ENCODE measurements at regions not wholly inside any gene's neighbourhood (a gene's known extent, or its start where the extent isn't known, plus 50 kb on each side); places are given as distances from the start of the nearest gene placed in this dataset.

DNA sequence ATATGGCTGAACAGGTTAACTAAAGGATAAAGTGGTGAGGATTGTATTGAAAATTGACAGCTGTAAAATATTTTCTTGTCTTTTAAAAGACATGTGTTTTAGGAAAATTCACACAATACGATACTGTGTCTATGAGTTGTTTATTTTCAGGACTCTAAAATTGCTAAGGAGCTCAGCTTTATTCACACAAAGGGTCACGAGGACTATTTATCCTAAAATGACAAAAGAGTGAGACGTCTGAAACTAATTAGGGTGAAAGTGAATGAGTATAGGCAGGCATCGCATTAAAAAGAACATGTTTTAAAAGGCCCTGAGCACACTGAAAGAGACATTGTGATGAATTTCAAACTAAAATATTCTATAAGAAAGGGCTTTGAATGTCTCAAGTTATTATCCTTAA lies 304.7 kb downstream of the SH2D1A start:
- Mint-ChIP-seq H3K27ac (no peak overlapping the region), H3K4me1 (no peaks in the 10 kb centered on the region), H3K9me3 (no peaks in the 10 kb centered on the region), H3K4me3 (no peak overlapping the region), H3K36me3 (no peaks in the 10 kb centered on the region), H3K27me3 (peaks cover 0 to 3% of the 10 kb centered on the region in 2 donors)
- ChIA-PET POLR2A (no interaction called here), CTCF (interaction anchor here in 1 of 2 donors (0.6 kb wide), 1 partner anchor 9 kb away, joined by 3 read pairs; no protein-coding TSS in a partner anchor)
- Histone ChIP-seq H3K27me3 (replicated peaks in 1 of 2; ENCODE audit: control insufficient read depth in 2 of 2, extremely low read depth in 1 of 2, insufficient read depth in 2 of 2, low read length in 1 of 2) (no peaks in the 10 kb centered on the region), H3K36me3 (ENCODE audit: control insufficient read depth in 2 of 2, extremely low read depth in 1 of 2, insufficient read depth in 1 of 2, low read length in 1 of 2) (no peaks in the 10 kb centered on the region), H3K4me3 (ENCODE audit: control insufficient read depth in 1 of 2, extremely low read depth in 1 of 2, low read length in 1 of 2) (no peak overlapping the region), H3K27ac (ENCODE audit: low read length) (no peak overlapping the region), H3K4me1 (ENCODE audit: control insufficient read depth in 1 of 2, extremely low read depth in 1 of 2, insufficient read depth in 2 of 2, low read length in 2 of 2) (no peaks in the 10 kb centered on the region), H3K9me3 (no peaks in the 10 kb centered on the region)
- ATAC-seq (replicated peaks in 1 of 4) (no peak), DNase-seq (no peak)
- WGBS (ENCODE audit: insufficient coverage), result no CpG with 5 or more reads among the region's 4 CpGs

DNA sequence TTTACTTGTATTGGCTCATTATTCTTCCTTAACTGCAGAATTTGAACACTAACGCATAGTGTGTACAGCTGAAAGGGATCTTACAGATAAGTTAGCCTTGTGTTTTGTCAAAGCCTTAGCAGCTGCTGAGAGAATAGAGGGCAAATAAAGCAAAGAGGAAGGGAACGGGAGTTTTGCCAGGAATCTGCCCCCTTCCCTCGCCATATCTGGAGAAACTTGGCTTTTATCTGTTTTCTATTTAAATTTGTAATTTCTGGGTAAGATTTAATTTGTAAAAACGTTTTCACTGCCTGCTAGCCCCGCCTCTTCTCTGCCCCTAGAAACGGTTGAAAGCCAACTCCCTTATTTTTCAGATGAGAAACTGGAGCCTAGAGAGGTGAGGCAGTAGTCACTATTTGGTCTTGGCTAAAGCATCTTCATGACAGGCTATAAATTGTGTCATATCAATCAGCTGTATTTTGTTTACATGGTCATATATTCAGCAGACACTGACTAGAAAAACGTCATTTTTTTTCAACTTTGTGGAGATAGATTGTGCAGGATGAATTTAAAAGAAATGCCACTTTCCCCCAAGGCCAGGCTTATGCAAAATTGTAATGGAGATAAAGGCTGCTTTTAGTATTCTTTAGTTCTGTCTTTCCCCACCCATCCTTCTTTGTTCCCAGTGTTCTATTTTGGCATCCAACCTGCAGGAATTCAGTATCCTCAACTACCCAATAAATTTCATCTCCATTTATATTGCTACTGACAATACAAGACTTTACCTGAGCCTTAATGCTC lies 319.4 kb downstream of the SH2D1A start:
- no peaks in the 10 kb centered on the region for H3K36me3 ChIP-seq (ENCODE audit: control insufficient read depth in 2 of 2, extremely low read depth in 1 of 2, insufficient read depth in 1 of 2, low read length in 1 of 2)
- CTCF ChIA-PET, result no interaction called here
- H3K4me1 Mint-ChIP-seq, result peaks cover 6 to 8% (median 8%) of the 10 kb centered on the region in 3 donors
- no peaks in the 10 kb centered on the region for H3K27me3 ChIP-seq (replicated peaks in 1 of 2; ENCODE audit: control insufficient read depth in 2 of 2, extremely low read depth in 1 of 2, insufficient read depth in 2 of 2, low read length in 1 of 2)
- POLR2A ChIA-PET, result no interaction called here
- no peak overlapping the region for H3K27ac Mint-ChIP-seq
- no peak overlapping the region for H3K4me3 Mint-ChIP-seq
- H3K36me3 Mint-ChIP-seq, result no peaks in the 10 kb centered on the region
- DNase-seq, result no peak
- H3K27me3 Mint-ChIP-seq, result no peaks in the 10 kb centered on the region
- ATAC-seq (replicated peaks in 1 of 4), result no peak
- no peak overlapping the region for H3K27ac ChIP-seq (ENCODE audit: low read length)
- WGBS (ENCODE audit: insufficient coverage), result no CpG with 5 or more reads among the region's 7 CpGs
- H3K9me3 Mint-ChIP-seq, result no peaks in the 10 kb centered on the region
- no peak overlapping the region for H3K4me3 ChIP-seq (ENCODE audit: control insufficient read depth in 1 of 2, extremely low read depth in 1 of 2, low read length in 1 of 2)
- H3K4me1 ChIP-seq (ENCODE audit: control insufficient read depth in 1 of 2, extremely low read depth in 1 of 2, insufficient read depth in 2 of 2, low read length in 2 of 2), result peaks cover 0 to 4% of the 10 kb centered on the region in 2 experiments
- no peaks in the 10 kb centered on the region for H3K9me3 ChIP-seq

DNA sequence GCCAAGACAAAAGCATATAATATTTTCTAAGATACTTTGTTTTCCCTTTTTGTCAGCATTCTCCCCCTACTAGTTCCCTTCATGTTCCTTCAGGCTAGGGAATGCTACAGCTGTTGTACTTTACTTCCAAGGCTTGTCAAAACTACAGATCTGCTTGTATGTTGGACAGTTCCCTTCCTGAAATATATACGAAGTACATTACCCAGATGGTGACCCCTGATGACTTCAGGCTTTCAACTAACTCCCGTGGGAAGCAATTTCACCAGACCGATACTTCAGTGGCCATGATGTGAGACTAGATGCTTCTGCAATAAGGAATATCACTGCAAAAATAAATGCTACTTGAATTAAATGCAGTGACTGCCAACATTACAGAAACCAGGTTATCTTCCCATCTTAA lies 332.8 kb downstream of the SH2D1A start:
- H3K27ac Mint-ChIP-seq, result no peak overlapping the region
- H3K36me3 Mint-ChIP-seq, result peaks cover 3% of the 10 kb centered on the region
- Histone ChIP-seq H3K36me3 (ENCODE audit: control insufficient read depth in 2 of 2, extremely low read depth in 1 of 2, insufficient read depth in 1 of 2, low read length in 1 of 2) (no peaks in the 10 kb centered on the region), H3K27me3 (replicated peaks in 1 of 2; ENCODE audit: control insufficient read depth in 2 of 2, extremely low read depth in 1 of 2, insufficient read depth in 2 of 2, low read length in 1 of 2) (no peaks in the 10 kb centered on the region), H3K27ac (ENCODE audit: low read length) (no peak overlapping the region), H3K4me3 (ENCODE audit: control insufficient read depth in 1 of 2, extremely low read depth in 1 of 2, low read length in 1 of 2) (no peak overlapping the region), H3K9me3 (no peaks in the 10 kb centered on the region), H3K4me1 (ENCODE audit: control insufficient read depth in 1 of 2, extremely low read depth in 1 of 2, insufficient read depth in 2 of 2, low read length in 2 of 2) (no peaks in the 10 kb centered on the region)
- DNase-seq (no peak), ATAC-seq (replicated peaks in 1 of 4) (no peak)
- H3K27me3 Mint-ChIP-seq, result peaks cover 0 to 8% of the 10 kb centered on the region in 2 donors
- POLR2A ChIA-PET, result no interaction called here
- 67% methylated on average over 1 of the region's 3 CpGs for WGBS (ENCODE audit: insufficient coverage)
- no peaks in the 10 kb centered on the region for H3K9me3 Mint-ChIP-seq
- no peak overlapping the region for H3K4me3 Mint-ChIP-seq
- H3K4me1 Mint-ChIP-seq, result no peaks in the 10 kb centered on the region
- CTCF ChIA-PET, result no interaction called here

DNA sequence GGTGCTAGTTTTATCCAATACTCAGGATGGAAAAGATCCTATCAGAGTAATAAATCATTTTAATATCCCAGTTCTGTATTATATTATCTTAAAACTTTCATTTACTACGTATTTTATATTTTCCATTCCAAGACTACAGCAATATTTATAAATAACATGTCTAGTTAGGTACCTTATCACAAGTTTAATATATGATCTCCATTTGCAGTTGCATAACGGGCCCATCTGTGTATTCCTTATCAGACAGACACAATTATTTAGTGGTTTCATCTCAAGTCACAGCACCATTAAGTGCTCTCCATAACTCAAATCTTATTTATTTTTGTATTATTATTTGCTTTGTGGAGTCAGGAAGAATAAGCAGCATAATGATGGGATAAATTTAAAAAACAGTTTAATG lies 333.9 kb downstream of the SH2D1A start:
- POLR2A ChIA-PET, result interaction anchor here in 1 of 2 donors (0.6 kb wide), 1 partner anchor 91 kb away, joined by 3 read pairs; no protein-coding TSS in a partner anchor
- peaks cover 0 to 2% (median 2%) of the 10 kb centered on the region in 3 donors for H3K9me3 Mint-ChIP-seq
- Histone ChIP-seq H3K36me3 (ENCODE audit: control insufficient read depth in 2 of 2, extremely low read depth in 1 of 2, insufficient read depth in 1 of 2, low read length in 1 of 2) (no peaks in the 10 kb centered on the region), H3K4me3 (ENCODE audit: control insufficient read depth in 1 of 2, extremely low read depth in 1 of 2, low read length in 1 of 2) (no peak overlapping the region), H3K27me3 (replicated peaks in 1 of 2; ENCODE audit: control insufficient read depth in 2 of 2, extremely low read depth in 1 of 2, insufficient read depth in 2 of 2, low read length in 1 of 2) (no peaks in the 10 kb centered on the region), H3K4me1 (ENCODE audit: control insufficient read depth in 1 of 2, extremely low read depth in 1 of 2, insufficient read depth in 2 of 2, low read length in 2 of 2) (no peaks in the 10 kb centered on the region), H3K9me3 (no peaks in the 10 kb centered on the region), H3K27ac (ENCODE audit: low read length) (no peak overlapping the region)
- no peak overlapping the region for H3K27ac Mint-ChIP-seq
- no CpG with 5 or more reads among the region's 2 CpGs for WGBS (ENCODE audit: insufficient coverage)
- no peaks in the 10 kb centered on the region for H3K4me1 Mint-ChIP-seq
- H3K36me3 Mint-ChIP-seq, result peaks cover 3% of the 10 kb centered on the region
- peaks cover 0 to 8% of the 10 kb centered on the region in 2 donors for H3K27me3 Mint-ChIP-seq
- H3K4me3 Mint-ChIP-seq, result no peak overlapping the region
- DNase-seq, result no peak
- CTCF ChIA-PET, result no interaction called here
- no peak for ATAC-seq (replicated peaks in 1 of 4)

DNA sequence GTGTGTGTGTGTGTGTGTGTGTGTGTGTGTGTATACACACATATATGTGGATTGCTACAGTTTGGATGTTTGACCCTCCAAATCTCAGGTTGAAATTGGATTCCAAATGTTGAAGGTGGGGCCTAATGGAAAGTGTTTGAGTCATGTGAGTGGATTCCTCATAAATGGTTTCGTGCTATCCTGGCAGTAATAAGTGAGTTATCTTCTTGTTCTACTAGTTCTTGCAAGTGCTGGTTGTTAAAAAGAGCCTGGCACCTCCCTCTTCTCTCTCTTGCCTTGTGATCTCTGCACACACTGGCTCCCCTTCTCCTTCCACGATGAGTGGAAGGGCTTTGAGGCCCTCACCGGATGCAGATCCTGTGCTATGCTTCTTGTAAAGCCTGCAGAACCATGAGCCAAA lies 344.1 kb downstream of the SH2D1A start:
- no peak overlapping the region for H3K27ac ChIP-seq (ENCODE audit: low read length)
- H3K4me3 ChIP-seq (ENCODE audit: control insufficient read depth in 1 of 2, extremely low read depth in 1 of 2, low read length in 1 of 2), result no peak overlapping the region
- ChIA-PET POLR2A (no interaction called here), CTCF (no interaction called here)
- DNase-seq (no peak), ATAC-seq (replicated peaks in 1 of 4) (no peak)
- no peaks in the 10 kb centered on the region for H3K27me3 ChIP-seq (replicated peaks in 1 of 2; ENCODE audit: control insufficient read depth in 2 of 2, extremely low read depth in 1 of 2, insufficient read depth in 2 of 2, low read length in 1 of 2)
- no peaks in the 10 kb centered on the region for H3K36me3 ChIP-seq (ENCODE audit: control insufficient read depth in 2 of 2, extremely low read depth in 1 of 2, insufficient read depth in 1 of 2, low read length in 1 of 2)
- H3K27me3 Mint-ChIP-seq, result peaks cover 0 to 4% of the 10 kb centered on the region in 2 donors
- peaks cover 0 to 6% (median 0%) of the 10 kb centered on the region in 3 donors for H3K9me3 Mint-ChIP-seq
- WGBS (ENCODE audit: insufficient coverage), result no CpG with 5 or more reads among the region's 3 CpGs
- H3K4me3 Mint-ChIP-seq, result no peak overlapping the region
- H3K9me3 ChIP-seq, result no peaks in the 10 kb centered on the region
- no peaks in the 10 kb centered on the region for H3K4me1 Mint-ChIP-seq
- no peaks in the 10 kb centered on the region for H3K36me3 Mint-ChIP-seq
- no peaks in the 10 kb centered on the region for H3K4me1 ChIP-seq (ENCODE audit: control insufficient read depth in 1 of 2, extremely low read depth in 1 of 2, insufficient read depth in 2 of 2, low read length in 2 of 2)
- H3K27ac Mint-ChIP-seq, result no peak overlapping the region

DNA sequence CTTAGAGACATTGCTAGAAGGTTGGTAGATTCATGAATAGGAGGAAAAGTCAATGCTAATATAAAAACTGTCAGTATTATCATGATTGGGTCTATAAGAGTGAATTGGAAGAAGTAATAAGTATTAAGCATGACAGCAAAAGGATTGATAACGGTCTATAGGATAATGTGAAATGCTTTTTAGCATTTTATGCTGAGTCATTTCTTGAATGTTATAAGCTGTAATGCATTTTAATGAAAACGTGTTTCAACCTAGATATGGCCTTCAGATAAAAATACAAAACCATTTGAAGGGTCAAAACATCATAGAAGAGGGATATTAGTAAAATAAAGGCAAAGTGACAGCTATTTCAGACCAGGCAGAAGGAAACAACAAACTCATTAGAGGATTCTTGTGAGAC lies 353.5 kb downstream of the SH2D1A start:
- Mint-ChIP-seq H3K36me3 (no peaks in the 10 kb centered on the region), H3K9me3 (peaks cover 0 to 3% (median 0%) of the 10 kb centered on the region in 3 donors), H3K27ac (no peak overlapping the region), H3K27me3 (no peaks in the 10 kb centered on the region), H3K4me1 (peaks cover 0 to 3% (median under 1%) of the 10 kb centered on the region in 3 donors), H3K4me3 (no peak overlapping the region)
- Histone ChIP-seq H3K27ac (ENCODE audit: low read length) (no peak overlapping the region), H3K36me3 (ENCODE audit: control insufficient read depth in 2 of 2, extremely low read depth in 1 of 2, insufficient read depth in 1 of 2, low read length in 1 of 2) (no peaks in the 10 kb centered on the region), H3K4me1 (ENCODE audit: control insufficient read depth in 1 of 2, extremely low read depth in 1 of 2, insufficient read depth in 2 of 2, low read length in 2 of 2) (no peaks in the 10 kb centered on the region), H3K4me3 (ENCODE audit: control insufficient read depth in 1 of 2, extremely low read depth in 1 of 2, low read length in 1 of 2) (no peak overlapping the region), H3K27me3 (replicated peaks in 1 of 2; ENCODE audit: control insufficient read depth in 2 of 2, extremely low read depth in 1 of 2, insufficient read depth in 2 of 2, low read length in 1 of 2) (no peaks in the 10 kb centered on the region), H3K9me3 (no peaks in the 10 kb centered on the region)
- ChIA-PET CTCF (no interaction called here), POLR2A (no interaction called here)
- no CpG with 5 or more reads among the region's 2 CpGs for WGBS (ENCODE audit: insufficient coverage)
- ATAC-seq (replicated peaks in 1 of 4), result no peak
- no peak for DNase-seq
